HFF-Myc (cell line): ENCODE measurements at regions not wholly inside any gene's neighbourhood (a gene's known extent, or its start where the extent isn't known, plus 50 kb on each side); places are given as distances from the start of the nearest gene placed in this dataset.

ENCODE experiments used
- DNase-seq: peaks from one replicate; pipeline ENCODE4 v3.0.0-alpha.2; 2011; ENCODE audit warnings: low read depth; ENCODE audit errors: extremely low read depth
- H3K4me3 ChIP-seq: replicated peaks from 2 replicates; pipeline ENCODE4 v1.5.1; 2011; ENCODE audit warnings: low read depth, mild to moderate bottlenecking, control low read depth, low read length
- CTCF ChIP-seq: IDR thresholded peaks from 2 replicates; pipeline ENCODE4 v1.5.1; 2012; ENCODE audit warnings: mild to moderate bottlenecking, low read depth, low read length, control low read depth; ENCODE audit errors: missing control alignments

GRCh38 chr16:5488581-5488980 lies 391.0 kb upstream of the EEF2KMT start:
- no peak for TF ChIP-seq CTCF
- no peak for DNase-seq
- no peak overlapping the region for H3K4me3 ChIP-seq

- TF ChIP-seq CTCF = no peak
- H3K4me3 ChIP-seq = no peak overlapping the region
- DNase-seq = no peak
These were observed 390.1 kb upstream of the EEF2KMT start for GRCh38 chr16:5487728-5488127.

- no peak for TF ChIP-seq CTCF
- DNase-seq = no peak
These were observed 384.7 kb upstream of the EEF2KMT start for GRCh38 chr16:5482256-5482655.

GRCh38 chr16:5480431-5481195 lies 383.0 kb upstream of the EEF2KMT start:
- DNase-seq = no peak
- no peak overlapping the region for H3K4me3 ChIP-seq
- TF ChIP-seq CTCF = no peak

More at GRCh38 chr16:5482256-5482655, 384.7 kb upstream of the EEF2KMT start:
- H3K4me3 ChIP-seq = no peak overlapping the region

GRCh38 chr16:5479926-5480325 lies 382.3 kb upstream of the EEF2KMT start:
- H3K4me3 ChIP-seq = no peak overlapping the region
- no peak for DNase-seq
- no peak for TF ChIP-seq CTCF

GRCh38 chr16:5478036-5478435 lies 380.4 kb upstream of the EEF2KMT start:
- DNase-seq = no peak
- no peak overlapping the region for H3K4me3 ChIP-seq
- TF ChIP-seq CTCF = no peak

GRCh38 chr16:5477251-5477650 lies 379.7 kb upstream of the EEF2KMT start:
- DNase-seq = no peak
- no peak overlapping the region for H3K4me3 ChIP-seq
- TF ChIP-seq CTCF = no peak
